ENCODE measurements at regions not wholly inside any gene's neighbourhood (a gene's known extent, or its start where the extent isn't known, plus 50 kb on each side); places are given as distances from the start of the nearest gene placed in this dataset.

- TF ChIP-seq CTCF (IDR thresholded peaks at IDR 0.05) (no peak), POLR2AphosphoS5 (IDR thresholded peaks at IDR 0.05) (no peak), EP300 (IDR thresholded peaks at IDR 0.05) (no peak)
Measured at GRCh38 chr18:29711932-29712331, 1330.6 kb downstream of the DSC3 start.
